ENCODE measurements at regions not wholly inside any gene's neighbourhood (a gene's known extent, or its start where the extent isn't known, plus 50 kb on each side); places are given as distances from the start of the nearest gene placed in this dataset.
A peak's percentile ranks its signal among the peaks of the same experiment; 100 is the strongest.

DNA sequence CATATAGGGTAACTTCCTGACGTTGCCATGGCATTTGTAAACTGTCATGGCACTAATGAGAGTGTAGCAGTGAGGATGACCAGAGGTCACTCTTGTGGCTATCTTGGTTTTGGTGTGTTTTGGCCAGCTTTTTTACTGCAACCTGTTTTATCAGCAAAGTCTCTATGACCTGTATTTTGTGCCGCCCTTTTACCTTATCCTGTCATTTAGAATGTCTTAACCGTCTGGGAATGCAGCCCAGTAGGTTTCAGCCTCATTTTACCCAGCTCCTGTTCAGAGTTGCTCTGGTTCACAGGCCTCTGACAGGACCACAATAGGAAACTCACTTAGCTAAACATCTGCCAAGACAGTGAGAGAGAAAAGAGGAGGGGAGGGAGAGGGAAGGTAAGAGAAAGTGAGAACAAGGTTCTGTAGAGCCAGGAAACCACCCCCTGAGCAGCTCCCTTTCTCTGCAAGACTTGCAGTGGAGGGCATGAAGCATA lies 64.8 kb upstream of the PLEKHG3 start:
- in situ Hi-C loops (cut with HindIII; ENCODE audit: low pct_ligation_motif_present, low sequenced_read_pairs), result no loop called here
- TF ChIP-seq, protein P1, sequence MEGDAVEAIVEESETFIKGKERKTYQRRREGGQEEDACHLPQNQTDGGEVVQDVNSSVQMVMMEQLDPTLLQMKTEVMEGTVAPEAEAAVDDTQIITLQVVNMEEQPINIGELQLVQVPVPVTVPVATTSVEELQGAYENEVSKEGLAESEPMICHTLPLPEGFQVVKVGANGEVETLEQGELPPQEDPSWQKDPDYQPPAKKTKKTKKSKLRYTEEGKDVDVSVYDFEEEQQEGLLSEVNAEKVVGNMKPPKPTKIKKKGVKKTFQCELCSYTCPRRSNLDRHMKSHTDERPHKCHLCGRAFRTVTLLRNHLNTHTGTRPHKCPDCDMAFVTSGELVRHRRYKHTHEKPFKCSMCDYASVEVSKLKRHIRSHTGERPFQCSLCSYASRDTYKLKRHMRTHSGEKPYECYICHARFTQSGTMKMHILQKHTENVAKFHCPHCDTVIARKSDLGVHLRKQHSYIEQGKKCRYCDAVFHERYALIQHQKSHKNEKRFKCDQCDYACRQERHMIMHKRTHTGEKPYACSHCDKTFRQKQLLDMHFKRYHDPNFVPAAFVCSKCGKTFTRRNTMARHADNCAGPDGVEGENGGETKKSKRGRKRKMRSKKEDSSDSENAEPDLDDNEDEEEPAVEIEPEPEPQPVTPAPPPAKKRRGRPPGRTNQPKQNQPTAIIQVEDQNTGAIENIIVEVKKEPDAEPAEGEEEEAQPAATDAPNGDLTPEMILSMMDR (IDR thresholded peaks at IDR 0.05; ENCODE audit: low read depth, low read length, missing control alignments), result no peak
- peak; percentile 51 for DNase-seq
- H3K27ac ChIP-seq, result no peak overlapping the region
- no peaks in the 10 kb centered on the region for H3K27me3 ChIP-seq (replicated peaks)
- H3K36me3 ChIP-seq (replicated peaks), result no peaks in the 10 kb centered on the region
- H3K4me3 ChIP-seq (ENCODE audit: low read depth, low read length), result no peak overlapping the region

DNA sequence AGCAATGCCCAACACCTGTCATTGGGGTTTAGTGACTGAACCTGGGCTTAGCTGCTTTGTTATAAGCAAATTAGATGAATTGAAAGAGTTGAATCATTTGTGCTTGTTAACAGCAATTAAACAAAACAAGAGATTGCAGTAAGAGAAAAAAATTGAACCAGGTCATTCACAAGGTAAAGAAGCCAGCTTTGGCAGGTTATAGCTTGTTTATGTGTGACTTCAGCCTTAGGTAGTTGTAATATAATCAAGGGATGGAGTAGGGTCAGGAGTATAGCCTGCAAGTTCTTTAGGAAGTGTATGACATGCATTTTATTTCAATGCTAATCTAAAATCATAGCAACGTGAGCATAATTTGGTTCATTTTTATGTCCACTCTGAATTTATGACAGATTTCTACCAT lies 63.4 kb upstream of the PLEKHG3 start:
- TF ChIP-seq, protein P1 (IDR thresholded peaks at IDR 0.05; ENCODE audit: low read depth, low read length, missing control alignments), result no peak
- no peak for DNase-seq
- Histone ChIP-seq H3K27me3 (replicated peaks) (no peaks in the 10 kb centered on the region), H3K36me3 (replicated peaks) (no peaks in the 10 kb centered on the region), H3K27ac (no peak overlapping the region), H3K4me3 (ENCODE audit: low read depth, low read length) (no peak overlapping the region)
- in situ Hi-C loops (cut with HindIII; ENCODE audit: low pct_ligation_motif_present, low sequenced_read_pairs), result no loop called here

DNA sequence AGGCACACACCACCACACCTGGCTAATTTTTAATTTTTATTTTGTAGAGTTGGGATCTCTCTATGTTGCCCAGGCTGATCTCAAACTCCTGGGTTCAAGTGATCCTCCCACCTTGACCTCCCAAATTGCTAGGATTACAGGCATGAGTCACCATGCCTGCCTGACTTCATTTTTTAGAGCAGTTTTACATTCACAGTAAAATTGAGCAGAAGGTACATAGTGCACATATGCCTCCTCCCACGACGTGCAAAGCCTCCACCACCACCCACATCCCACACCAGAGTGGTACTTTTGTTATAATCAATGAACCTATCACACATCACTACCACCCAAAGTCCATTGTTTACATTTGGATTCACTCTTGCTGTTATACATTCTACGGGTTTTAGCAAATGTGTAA lies 62.5 kb upstream of the PLEKHG3 start:
- no peak overlapping the region for H3K4me3 ChIP-seq (ENCODE audit: low read depth, low read length)
- no peaks in the 10 kb centered on the region for H3K27me3 ChIP-seq (replicated peaks)
- TF ChIP-seq, protein P1 (IDR thresholded peaks at IDR 0.05; ENCODE audit: low read depth, low read length, missing control alignments), result no peak
- no peaks in the 10 kb centered on the region for H3K36me3 ChIP-seq (replicated peaks)
- no peak overlapping the region for H3K27ac ChIP-seq
- in situ Hi-C loops (cut with HindIII; ENCODE audit: low pct_ligation_motif_present, low sequenced_read_pairs), result no loop called here
- no peak for DNase-seq

DNA sequence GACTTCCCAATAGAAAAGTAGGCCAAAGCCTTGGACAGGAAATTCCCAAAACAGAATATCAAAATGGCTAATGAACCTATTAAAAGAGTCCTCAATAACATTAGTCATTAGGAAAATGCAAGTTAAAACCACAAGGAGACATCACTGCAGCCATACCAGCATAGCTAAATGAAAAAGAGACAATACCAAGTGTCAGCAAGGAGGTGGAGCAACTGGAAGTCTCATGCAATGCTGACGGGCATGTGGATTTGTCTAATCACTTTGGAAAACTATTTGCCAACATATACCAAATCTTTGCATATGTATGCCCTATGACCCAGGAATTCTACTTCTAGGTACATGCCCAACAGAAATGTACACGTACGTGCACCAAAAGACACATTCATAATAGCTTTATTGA lies 60.5 kb upstream of the PLEKHG3 start:
- DNase-seq, result no peak
- Histone ChIP-seq H3K4me3 (ENCODE audit: low read depth, low read length) (no peak overlapping the region), H3K36me3 (replicated peaks) (no peaks in the 10 kb centered on the region), H3K27ac (no peak overlapping the region), H3K27me3 (replicated peaks) (no peaks in the 10 kb centered on the region)
- in situ Hi-C loops (cut with HindIII; ENCODE audit: low pct_ligation_motif_present, low sequenced_read_pairs), result no loop called here
- TF ChIP-seq, protein P1 (IDR thresholded peaks at IDR 0.05; ENCODE audit: low read depth, low read length, missing control alignments), result no peak

DNA sequence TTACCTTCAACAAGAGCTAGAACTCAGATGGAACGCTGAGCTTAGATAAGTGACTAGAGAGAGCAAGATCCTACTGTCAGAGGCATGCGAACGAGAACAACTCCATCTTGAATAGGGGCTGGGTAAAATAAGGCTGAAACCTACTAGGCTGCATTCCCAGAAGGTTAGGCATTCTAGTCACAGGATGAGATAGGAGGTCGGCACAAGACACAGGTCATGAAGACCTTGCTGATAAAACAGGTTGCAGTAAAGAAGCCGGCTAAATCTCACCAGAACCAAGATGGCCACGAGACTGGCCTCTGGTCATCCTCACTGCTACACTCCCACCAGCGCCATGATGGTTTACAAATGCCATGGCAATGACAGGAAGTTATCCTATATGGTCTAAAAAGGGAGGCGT lies 59.6 kb upstream of the PLEKHG3 start:
- in situ Hi-C loops (cut with HindIII; ENCODE audit: low pct_ligation_motif_present, low sequenced_read_pairs), result no loop called here

More for the DNA sequence above, 59.6 kb upstream of the PLEKHG3 start:
- Histone ChIP-seq H3K27ac (peak overlapping the region; percentile 98), H3K4me3 (ENCODE audit: low read depth, low read length) (no peak overlapping the region), H3K27me3 (replicated peaks) (no peaks in the 10 kb centered on the region), H3K36me3 (replicated peaks) (no peaks in the 10 kb centered on the region)
- no peak for DNase-seq
- TF ChIP-seq, protein P1 (IDR thresholded peaks at IDR 0.05; ENCODE audit: low read depth, low read length, missing control alignments), result no peak

Measured in brain microvascular endothelial cell (primary cell).